SK-N-SH treated with all-trans-retinoic acid at 6 μM for 48 hours (cell line): ENCODE measurements at regions not wholly inside any gene's neighbourhood (a gene's known extent, or its start where the extent isn't known, plus 50 kb on each side); places are given as distances from the start of the nearest gene placed in this dataset.

ENCODE experiments used
- ATAC-seq: fragments of 200-7000 bp; cut with Tn5 transposase; 3 replicates; pipeline ENCODE4 v1.9.1; 2020; ENCODE audit warnings: mild to moderate bottlenecking, moderate library complexity
- ARNTL ChIP-seq: fragments of 450-650 bp; formaldehyde crosslinking; IDR thresholded peaks from 2 replicates; pipeline ENCODE4 v1.5.0; 2020; ENCODE audit warnings: low read depth, mild to moderate bottlenecking, moderate library complexity, borderline replicate concordance
- CREB5 ChIP-seq: fragments of 250-450 bp; sonication (Bioruptor Pico); IDR thresholded peaks from 2 replicates; pipeline ENCODE4 v1.5.1; 2020; ENCODE audit warnings: low read depth, mild to moderate bottlenecking, moderate library complexity
- CSDC2 ChIP-seq: fragments of 250-450 bp; sonication (Bioruptor Pico); IDR thresholded peaks from 2 replicates; pipeline ENCODE4 v1.5.0; 2020; ENCODE audit warnings: mild to moderate bottlenecking, moderate library complexity
- ESRRG ChIP-seq: fragments of 250-450 bp; sonication (Bioruptor Pico); IDR thresholded peaks from 2 replicates; pipeline ENCODE4 v1.6.1; 2021; ENCODE audit warnings: mild to moderate bottlenecking
- GLIS3 ChIP-seq: fragments of 250-450 bp; sonication (Bioruptor Pico); IDR thresholded peaks from 2 replicates; pipeline ENCODE4 v1.5.0; 2020; ENCODE audit warnings: mild to moderate bottlenecking, moderate library complexity
- ISL1 ChIP-seq: fragments of 250-450 bp; sonication (Bioruptor Pico); IDR thresholded peaks from 2 replicates; pipeline ENCODE4 v2.1.2; 2022; ENCODE audit warnings: mild to moderate bottlenecking, moderate library complexity
- OSR1 ChIP-seq: fragments of 250-450 bp; sonication (Bioruptor Pico); IDR thresholded peaks from 2 replicates; pipeline ENCODE4 v1.8.0; 2022; ENCODE audit warnings: moderate library complexity, mild to moderate bottlenecking, inconsistent platforms
- POU6F1 ChIP-seq: fragments of 250-450 bp; sonication (Bioruptor Pico); IDR thresholded peaks from 2 replicates; pipeline ENCODE4 v1.8.0; 2021; ENCODE audit warnings: low read depth, mild to moderate bottlenecking, moderate library complexity, borderline replicate concordance
- PPARA ChIP-seq: fragments of 250-450 bp; sonication (Bioruptor Pico); IDR thresholded peaks from 2 replicates; pipeline ENCODE4 v1.5.0; 2020; ENCODE audit warnings: mild to moderate bottlenecking, borderline replicate concordance
- TCF4 ChIP-seq: fragments of 250-450 bp; sonication (Bioruptor Pico); IDR thresholded peaks from 2 replicates; pipeline ENCODE4 v1.8.0; 2021; ENCODE audit warnings: mild to moderate bottlenecking, moderate library complexity, borderline replicate concordance
- TOX ChIP-seq: fragments of 250-450 bp; sonication (Bioruptor Pico); IDR thresholded peaks from 2 replicates; pipeline ENCODE4 v1.8.0; 2021; ENCODE audit warnings: mild to moderate bottlenecking, moderate library complexity, borderline replicate concordance
- ZC3H10 ChIP-seq: fragments of 250-450 bp; sonication (Bioruptor Pico); IDR thresholded peaks from 2 replicates; pipeline ENCODE4 v1.5.1; 2021; ENCODE audit warnings: mild to moderate bottlenecking, moderate library complexity
- ZFP30 ChIP-seq: fragments of 450-650 bp; formaldehyde crosslinking; IDR thresholded peaks from 2 replicates; pipeline ENCODE4 v1.5.0; 2022; ENCODE audit warnings: mild to moderate bottlenecking, moderate library complexity
- ZNF565 ChIP-seq: fragments of 450-650 bp; formaldehyde crosslinking; conservative IDR thresholded peaks from 2 replicates; pipeline ENCODE4 v1.5.0; 2020; ENCODE audit warnings: low read depth, mild to moderate bottlenecking, moderate library complexity
- ZNF70 ChIP-seq: fragments of 450-650 bp; formaldehyde crosslinking; IDR thresholded peaks from 2 replicates; pipeline ENCODE4 v1.5.0; 2020; ENCODE audit warnings: mild to moderate bottlenecking, moderate library complexity
- ZNF8 ChIP-seq: fragments of 450-650 bp; formaldehyde crosslinking; IDR thresholded peaks from 2 replicates; pipeline ENCODE4 v1.5.0; 2020; ENCODE audit warnings: mild to moderate bottlenecking, moderate library complexity
- TF ChIP-seq, protein P1 (sequence below): fragments of 250-450 bp; sonication (Bioruptor Pico); IDR thresholded peaks from 2 replicates; pipeline ENCODE4 v1.8.0; 2020; ENCODE audit warnings: mild to moderate bottlenecking, moderate library complexity, borderline replicate concordance
- TF ChIP-seq, protein P2 (sequence below): fragments of 250-450 bp; sonication (Bioruptor Pico); IDR thresholded peaks from 2 replicates; pipeline ENCODE4 v1.5.0; 2020; ENCODE audit warnings: mild to moderate bottlenecking, moderate library complexity
- TF ChIP-seq, protein P3 (sequence below): fragments of 250-450 bp; sonication (Bioruptor Pico); IDR thresholded peaks from 2 replicates; pipeline ENCODE4 v1.5.1; 2021; ENCODE audit warnings: mild to moderate bottlenecking, moderate library complexity

DNA sequence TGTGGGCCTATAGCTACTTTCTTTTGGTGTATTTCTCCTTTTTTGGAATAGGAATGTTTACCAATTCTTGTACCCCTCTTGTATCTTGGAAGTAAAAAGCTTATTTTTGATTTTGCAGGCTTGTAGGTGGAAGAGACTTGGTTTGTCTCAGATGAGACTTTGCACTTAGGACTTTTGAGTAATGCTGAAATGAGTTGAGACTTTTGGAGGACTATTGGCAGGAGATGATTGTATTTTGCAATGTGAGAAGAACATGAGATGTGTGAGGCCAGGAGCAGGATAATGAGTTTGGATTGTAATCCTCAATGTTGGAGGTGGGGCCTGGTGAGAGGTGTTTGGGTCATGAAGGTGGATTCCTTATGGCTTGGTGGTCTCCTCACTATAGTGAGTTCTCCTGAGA lies 106.3 kb downstream of the KBTBD8 start (continued):
- TF ChIP-seq, protein P1, sequence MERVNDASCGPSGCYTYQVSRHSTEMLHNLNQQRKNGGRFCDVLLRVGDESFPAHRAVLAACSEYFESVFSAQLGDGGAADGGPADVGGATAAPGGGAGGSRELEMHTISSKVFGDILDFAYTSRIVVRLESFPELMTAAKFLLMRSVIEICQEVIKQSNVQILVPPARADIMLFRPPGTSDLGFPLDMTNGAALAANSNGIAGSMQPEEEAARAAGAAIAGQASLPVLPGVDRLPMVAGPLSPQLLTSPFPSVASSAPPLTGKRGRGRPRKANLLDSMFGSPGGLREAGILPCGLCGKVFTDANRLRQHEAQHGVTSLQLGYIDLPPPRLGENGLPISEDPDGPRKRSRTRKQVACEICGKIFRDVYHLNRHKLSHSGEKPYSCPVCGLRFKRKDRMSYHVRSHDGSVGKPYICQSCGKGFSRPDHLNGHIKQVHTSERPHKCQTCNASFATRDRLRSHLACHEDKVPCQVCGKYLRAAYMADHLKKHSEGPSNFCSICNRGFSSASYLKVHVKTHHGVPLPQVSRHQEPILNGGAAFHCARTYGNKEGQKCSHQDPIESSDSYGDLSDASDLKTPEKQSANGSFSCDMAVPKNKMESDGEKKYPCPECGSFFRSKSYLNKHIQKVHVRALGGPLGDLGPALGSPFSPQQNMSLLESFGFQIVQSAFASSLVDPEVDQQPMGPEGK (CRISPR knock-in tag): no peak
- no peak for TF ChIP-seq ZC3H10 (CRISPR knock-in tag)
- TF ChIP-seq TOX (CRISPR knock-in tag): no peak

DNA sequence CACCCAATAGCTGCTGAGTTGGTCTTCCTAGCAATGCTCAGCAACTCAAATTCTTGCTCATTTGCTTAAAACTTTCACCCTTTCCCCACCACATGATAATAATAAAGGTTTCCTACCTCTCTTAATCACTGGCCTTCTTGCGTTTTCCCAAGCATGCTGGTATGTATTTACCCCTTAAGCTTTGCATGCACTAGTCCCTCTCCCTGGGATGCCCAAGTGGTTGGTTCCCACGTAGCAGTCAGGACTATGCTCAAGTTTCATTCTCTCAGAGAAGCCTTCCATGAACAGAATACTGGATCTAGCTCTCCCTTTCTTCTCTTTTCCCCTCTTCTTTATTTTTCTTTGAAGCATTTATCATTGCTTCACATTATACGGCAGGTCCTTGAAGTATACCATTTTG lies 108.8 kb downstream of the KBTBD8 start:
- no peak for TF ChIP-seq GLIS3 (CRISPR knock-in tag)
- no peak for TF ChIP-seq ZNF70 (CRISPR knock-in tag)
- TF ChIP-seq ZNF565 (CRISPR knock-in tag): no peak
- TF ChIP-seq ZFP30 (CRISPR knock-in tag): no peak
- no peak for TF ChIP-seq ISL1 (CRISPR knock-in tag)
- TF ChIP-seq, protein P2, sequence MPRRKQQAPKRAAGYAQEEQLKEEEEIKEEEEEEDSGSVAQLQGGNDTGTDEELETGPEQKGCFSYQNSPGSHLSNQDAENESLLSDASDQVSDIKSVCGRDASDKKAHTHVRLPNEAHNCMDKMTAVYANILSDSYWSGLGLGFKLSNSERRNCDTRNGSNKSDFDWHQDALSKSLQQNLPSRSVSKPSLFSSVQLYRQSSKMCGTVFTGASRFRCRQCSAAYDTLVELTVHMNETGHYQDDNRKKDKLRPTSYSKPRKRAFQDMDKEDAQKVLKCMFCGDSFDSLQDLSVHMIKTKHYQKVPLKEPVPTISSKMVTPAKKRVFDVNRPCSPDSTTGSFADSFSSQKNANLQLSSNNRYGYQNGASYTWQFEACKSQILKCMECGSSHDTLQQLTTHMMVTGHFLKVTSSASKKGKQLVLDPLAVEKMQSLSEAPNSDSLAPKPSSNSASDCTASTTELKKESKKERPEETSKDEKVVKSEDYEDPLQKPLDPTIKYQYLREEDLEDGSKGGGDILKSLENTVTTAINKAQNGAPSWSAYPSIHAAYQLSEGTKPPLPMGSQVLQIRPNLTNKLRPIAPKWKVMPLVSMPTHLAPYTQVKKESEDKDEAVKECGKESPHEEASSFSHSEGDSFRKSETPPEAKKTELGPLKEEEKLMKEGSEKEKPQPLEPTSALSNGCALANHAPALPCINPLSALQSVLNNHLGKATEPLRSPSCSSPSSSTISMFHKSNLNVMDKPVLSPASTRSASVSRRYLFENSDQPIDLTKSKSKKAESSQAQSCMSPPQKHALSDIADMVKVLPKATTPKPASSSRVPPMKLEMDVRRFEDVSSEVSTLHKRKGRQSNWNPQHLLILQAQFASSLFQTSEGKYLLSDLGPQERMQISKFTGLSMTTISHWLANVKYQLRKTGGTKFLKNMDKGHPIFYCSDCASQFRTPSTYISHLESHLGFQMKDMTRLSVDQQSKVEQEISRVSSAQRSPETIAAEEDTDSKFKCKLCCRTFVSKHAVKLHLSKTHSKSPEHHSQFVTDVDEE (CRISPR knock-in tag): no peak
- TF ChIP-seq ZC3H10 (CRISPR knock-in tag): no peak
- TF ChIP-seq TOX (CRISPR knock-in tag): no peak
- no peak for ATAC-seq

- TF ChIP-seq CREB5 (CRISPR knock-in tag) (no peak), ESRRG (CRISPR knock-in tag) (no peak), POU6F1 (no peak), ZNF8 (CRISPR knock-in tag) (no peak), ARNTL (CRISPR knock-in tag) (no peak), TCF4 (CRISPR knock-in tag) (no peak), OSR1 (CRISPR knock-in tag) (no peak), ISL1 (CRISPR knock-in tag) (no peak), GLIS3 (CRISPR knock-in tag) (no peak), CSDC2 (CRISPR knock-in tag) (no peak), ZNF565 (CRISPR knock-in tag) (no peak), TOX (CRISPR knock-in tag) (no peak), PPARA (no peak), ZC3H10 (CRISPR knock-in tag) (no peak)
- TF ChIP-seq, protein P2 (CRISPR knock-in tag): no peak
- TF ChIP-seq, protein P1 (CRISPR knock-in tag): no peak
- TF ChIP-seq, protein P3, sequence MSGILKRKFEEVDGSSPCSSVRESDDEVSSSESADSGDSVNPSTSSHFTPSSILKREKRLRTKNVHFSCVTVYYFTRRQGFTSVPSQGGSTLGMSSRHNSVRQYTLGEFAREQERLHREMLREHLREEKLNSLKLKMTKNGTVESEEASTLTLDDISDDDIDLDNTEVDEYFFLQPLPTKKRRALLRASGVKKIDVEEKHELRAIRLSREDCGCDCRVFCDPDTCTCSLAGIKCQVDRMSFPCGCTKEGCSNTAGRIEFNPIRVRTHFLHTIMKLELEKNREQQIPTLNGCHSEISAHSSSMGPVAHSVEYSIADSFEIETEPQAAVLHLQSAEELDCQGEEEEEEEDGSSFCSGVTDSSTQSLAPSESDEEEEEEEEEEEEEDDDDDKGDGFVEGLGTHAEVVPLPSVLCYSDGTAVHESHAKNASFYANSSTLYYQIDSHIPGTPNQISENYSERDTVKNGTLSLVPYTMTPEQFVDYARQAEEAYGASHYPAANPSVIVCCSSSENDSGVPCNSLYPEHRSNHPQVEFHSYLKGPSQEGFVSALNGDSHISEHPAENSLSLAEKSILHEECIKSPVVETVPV (CRISPR knock-in tag): no peak
- ATAC-seq: peak; percentile 73
Observed at GRCh38 chr3:67109651-67110204, 111.6 kb downstream of the KBTBD8 start.
